ENCODE measurements at regions not wholly inside any gene's neighbourhood (a gene's known extent, or its start where the extent isn't known, plus 50 kb on each side); places are given as distances from the start of the nearest gene placed in this dataset.

DNA sequence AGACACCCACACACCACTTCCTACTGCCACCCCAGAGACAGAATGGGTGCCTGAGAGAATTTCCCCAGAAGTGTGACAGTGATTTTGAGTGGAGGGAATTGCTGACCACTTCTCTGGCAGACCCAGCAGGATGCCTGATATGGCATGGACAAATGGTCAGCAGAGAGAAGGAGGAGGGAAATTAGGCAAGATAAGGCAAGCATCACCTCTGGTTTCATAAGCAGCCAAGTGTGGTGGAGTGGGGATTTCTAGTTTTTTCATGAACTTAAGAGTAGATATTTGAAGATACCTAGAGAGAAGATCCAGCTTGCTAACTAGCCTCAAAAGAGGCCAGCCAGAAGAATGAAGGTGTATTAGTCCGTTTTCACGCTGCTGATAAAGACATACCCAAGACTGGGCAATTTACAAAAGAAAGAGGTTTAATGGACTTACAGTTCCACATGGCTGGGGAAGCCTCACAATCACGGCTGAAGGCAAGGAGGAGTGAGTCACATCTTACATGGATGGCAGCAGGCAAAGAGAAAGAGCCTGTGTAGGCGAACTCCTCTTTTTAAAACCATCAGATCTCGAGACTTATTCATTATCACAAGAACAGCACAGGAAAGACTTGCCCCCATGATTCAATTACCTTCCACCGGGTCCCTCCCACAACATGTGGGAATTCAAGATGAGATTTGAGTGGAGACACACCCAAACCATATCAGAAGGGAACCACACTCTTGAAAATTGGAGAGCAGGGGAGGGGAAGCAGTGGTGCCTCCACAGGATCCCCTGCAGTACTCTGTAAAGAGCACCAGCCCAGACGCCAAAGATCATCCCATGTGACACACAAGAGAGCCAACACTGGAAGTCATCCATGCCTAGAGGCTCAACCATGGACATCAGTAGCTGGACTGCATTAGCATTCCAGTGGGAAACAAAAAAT is 64.2 kb downstream of the RBM43 start:
- DNase-seq, result no peak

DNA sequence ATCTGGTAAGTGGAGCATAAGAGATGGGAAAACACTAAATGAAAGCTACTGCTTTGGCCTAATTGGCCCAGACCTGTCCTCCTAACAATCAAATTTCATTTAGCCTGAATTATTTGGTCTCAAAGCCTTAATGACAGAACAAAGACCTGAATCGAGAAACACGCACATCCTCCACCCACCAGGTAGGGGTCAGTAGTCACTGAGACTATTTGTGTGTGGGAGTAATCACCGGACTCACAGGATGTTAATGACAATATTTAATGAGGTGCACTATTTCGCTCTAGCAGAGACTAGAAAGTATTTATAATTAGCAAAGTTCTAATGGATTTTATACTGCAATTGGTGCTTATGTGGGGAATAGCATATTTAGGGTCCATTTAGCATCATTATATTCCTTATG is 68.1 kb downstream of the RBM43 start:
- DNase-seq, result no peak

DNA sequence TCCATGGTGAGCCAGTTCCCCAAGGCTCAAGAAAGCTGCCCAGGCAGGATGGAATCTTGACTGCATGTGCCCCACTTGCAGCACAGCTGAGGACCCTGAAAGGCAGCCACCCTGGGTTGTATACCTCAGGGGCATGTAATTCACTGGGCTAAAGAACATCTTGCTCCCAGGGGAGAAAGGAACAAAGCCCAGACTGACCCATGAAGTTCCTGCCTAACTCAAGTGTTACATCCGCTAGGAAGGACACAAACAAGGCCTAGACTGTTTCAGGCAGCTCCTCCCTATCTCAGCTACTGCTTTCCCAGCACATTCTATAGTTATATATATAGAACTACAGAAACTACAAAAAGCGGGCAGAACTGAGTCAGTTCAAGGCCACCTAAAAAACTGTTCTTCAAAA is 69.0 kb downstream of the RBM43 start:
- no peak for DNase-seq

DNA sequence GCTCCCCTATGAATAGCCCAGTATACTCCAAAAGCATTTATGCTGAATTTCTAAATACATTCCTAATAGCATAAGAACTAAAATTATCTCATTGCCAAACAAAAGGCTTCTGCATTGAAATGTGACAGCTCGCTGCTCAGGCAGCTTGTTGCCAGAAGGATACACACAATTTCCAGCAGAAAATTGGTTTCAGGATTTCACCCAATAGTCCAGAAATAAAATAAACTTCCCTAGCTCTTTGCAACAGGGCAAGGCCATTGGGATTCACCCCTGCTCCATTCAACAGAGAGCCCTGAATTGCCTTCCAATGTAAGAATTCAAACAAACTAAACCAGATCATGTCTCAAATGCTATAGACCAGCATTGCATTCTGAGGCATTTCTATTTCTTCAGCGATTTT is 70.7 kb downstream of the RBM43 start:
- no peak for DNase-seq

GRCh38 chr2:151189125-151189524 is 72.5 kb downstream of the RBM43 start:
- DNase-seq, result no peak

DNA sequence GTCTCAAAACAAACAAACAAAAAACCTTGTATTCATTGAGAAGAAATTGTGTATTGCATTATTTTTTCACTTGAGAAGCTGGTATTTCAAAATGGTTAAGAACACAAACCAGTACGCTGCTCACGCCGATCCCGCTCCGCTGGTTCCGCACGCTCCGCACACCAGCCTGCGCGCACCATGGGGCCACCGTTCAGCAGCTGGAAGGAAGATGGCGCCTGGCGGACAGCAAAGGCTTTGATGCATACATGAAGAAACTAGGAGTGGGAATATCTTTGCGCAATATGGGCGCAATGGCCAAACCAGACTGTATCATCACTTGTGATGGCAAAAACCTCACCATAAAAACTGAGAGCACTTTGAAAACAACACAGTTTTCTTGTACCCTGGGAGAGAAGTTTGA is 75.7 kb downstream of the RBM43 start:
- DNase-seq, result no peak

- DNase-seq, result no peak
These were observed 78.5 kb downstream of the RBM43 start for GRCh38 chr2:151182899-151183809.

DNA sequence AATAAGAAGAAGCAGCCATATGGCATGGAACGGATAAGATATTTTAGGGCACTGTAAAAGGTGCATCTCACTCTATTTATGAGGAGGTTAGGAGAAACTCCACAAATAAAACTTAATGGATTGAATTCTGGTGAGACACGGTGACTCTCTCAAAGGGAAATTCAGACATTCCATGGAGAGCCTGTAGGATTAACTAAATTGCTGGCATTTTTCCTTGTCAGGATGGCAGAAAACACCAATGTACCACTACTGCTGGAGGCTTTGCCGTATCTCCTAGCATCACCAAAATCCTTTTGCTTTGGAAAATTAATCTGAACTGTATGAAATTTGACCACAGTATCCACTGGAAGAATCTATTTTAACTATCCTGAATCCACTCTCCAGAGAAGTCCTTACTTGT is 79.3 kb downstream of the RBM43 start:
- DNase-seq, result no peak

DNA sequence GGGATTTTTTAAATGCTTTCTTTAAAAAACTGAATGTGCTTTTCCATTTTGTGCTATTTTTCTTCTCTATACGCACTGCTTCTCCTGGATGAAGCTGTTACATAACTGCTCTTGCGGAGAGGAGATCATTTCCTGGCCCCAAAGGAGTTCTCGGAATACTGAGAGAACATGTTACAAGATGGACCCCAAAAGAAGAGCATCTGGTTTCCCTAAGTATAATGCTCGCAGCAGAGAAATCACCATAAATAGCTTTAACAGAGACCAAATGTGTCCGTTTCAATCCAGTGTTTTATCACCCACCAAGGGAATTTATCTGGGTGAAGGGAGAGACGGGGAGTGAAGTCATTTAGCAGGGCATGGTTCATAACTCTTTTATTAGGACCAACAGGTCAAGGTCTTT is 80.1 kb downstream of the RBM43 start:
- DNase-seq, result no peak

GRCh38 chr2:151180123-151180522 is 81.5 kb downstream of the RBM43 start:
- no peak for DNase-seq

DNA sequence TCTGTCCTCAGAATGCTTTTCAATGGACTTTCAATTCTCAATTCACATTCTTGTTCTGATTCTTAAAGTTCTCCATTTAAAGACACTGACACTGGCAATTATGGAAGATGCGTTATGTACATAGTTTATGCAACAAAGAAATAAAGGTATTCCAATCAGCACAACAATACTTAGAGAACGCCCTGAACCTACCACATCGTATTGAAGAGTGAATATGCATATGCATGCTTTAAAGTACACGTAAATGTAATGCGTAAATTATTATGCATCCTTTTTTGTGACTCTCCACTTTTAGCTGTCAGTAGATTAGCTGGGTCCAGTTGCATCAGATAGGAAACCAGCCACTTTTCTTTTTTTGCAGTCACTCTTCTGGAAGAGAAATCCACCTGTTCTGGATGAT is 83.5 kb downstream of the RBM43 start:
- DNase-seq, result no peak

DNA sequence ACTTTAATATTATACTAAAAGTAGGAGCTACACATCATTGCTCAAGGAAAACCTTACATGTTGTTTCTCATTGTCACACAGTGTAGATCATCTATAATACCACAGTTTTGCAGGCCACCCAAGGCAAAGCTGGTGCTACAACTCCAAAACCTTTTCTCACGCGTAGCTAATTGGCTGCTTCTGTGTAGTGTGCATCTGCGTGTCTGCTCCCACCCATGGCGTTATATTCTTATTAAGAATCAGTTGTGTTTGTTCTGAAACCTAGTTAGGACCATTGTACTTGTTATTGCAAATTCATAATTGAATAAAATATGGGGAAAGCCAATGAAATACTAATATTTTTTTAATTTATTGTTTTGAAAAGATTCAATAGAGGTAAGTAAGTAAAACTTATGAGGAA is 83.9 kb downstream of the RBM43 start:
- no peak for DNase-seq

GRCh38 chr2:151176661-151177060 is 85.0 kb downstream of the RBM43 start:
- DNase-seq, result no peak

DNA sequence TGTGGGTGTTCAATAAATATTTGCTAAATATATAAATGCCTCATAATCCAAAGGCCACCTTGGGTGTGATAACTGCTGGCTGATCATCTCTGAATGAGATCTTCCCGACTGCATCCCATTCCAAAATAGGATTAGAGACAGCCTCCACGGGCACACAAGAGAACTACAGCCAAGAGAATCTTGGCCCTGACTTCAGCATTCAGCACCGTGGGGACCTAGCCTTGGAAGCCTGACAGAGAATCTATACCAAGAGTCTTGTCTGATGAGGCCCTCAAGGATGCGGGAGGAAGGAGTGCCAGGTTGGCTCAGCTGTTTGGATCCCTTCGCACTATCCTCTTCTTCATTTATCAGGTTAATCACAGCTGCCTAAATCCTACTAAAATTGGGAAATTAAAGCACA is 85.8 kb downstream of the RBM43 start:
- no peak for DNase-seq

GRCh38 chr2:151174127-151174526 is 87.5 kb downstream of the RBM43 start:
- DNase-seq, result no peak

- no peak for DNase-seq
These were observed 90.5 kb downstream of the RBM43 start for GRCh38 chr2:151171186-151171585.

DNA sequence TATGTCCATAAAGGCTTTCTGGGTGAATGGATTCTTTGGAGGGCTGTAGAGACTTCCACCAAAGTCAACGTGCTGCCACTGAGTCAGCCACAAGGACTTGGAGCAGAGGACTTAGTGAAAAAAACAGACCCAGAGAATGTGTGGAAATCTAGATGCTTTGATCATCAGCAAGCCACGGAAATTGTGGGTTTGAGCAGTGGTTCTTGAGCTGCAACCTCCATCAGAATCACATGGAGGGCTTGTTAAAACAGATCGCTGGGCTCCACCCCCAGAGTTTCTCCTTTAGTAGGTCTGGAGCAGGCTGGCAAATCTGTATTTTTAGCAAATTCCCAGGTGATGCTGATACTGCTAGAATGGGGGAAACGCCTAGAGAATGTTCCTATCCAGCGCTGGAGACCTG is 95.3 kb downstream of the RBM43 start:
- DNase-seq, result no peak

DNA sequence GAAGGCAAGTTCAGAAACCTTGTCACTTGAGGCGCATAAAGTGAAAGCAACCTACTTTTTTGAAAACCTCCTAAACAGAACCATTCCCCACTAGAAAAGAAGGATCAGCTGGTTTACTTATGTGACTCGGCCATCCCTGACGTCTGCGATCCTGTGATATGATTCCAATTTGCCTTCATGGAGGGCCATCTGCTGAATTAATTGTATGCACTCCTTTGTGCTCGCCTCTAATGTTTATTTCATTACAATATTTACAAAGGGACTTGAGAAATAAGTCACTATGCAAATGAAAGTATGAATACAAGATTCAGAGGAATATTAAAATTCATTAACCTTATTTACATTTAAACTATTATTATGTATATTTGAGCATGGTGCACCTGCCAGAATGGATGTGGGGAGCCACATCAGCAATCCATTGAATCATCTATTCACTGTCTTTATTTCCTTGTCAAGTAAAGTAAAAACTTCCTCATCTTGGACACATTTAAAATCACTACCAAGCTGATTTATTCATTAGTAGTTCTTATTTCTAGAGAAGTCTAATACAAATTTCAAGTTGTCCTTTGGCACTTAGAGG is 96.5 kb downstream of the RBM43 start:
- no peak for DNase-seq

DNA sequence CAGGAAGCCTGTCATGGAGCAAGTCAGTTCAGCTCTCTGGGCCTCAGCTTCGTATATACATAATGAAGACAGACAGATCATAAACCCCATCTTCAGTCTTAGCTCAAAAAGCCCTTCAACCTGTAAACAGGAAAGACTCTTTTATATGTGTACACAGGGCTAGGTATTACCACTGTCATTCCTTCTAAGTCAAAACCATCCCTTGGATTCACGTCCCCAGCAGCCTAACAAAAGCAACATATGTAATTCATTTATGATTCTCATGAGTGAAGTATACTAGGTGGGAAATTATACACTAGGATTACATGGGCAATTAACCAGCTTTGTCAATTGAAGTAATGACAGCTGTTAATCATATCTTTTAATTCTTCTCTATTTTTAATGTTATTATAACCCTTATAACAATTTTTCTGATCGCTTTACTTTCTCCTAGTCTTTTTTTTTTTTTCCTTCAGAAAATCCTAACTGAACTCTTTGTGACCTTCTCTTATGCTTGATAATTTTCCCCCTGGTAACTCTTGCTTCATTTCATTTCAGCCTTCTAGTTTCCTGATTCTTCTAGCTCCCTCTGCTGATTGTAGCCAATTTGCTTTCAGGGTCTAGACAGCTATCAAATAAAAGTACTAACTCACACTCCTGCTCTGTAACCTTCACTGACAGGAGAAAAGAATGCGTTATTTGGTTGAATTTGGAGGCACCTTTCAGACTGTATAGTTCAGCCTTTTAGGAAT is 99.7 kb downstream of the RBM43 start:
- peak; percentile 63 for DNase-seq

- DNase-seq, result no peak
These were observed 102.5 kb downstream of the RBM43 start for GRCh38 chr2:151159109-151159662.

GRCh38 chr2:151157000-151157735 is 104.5 kb downstream of the RBM43 start:
- peak; percentile 13 for DNase-seq

DNA sequence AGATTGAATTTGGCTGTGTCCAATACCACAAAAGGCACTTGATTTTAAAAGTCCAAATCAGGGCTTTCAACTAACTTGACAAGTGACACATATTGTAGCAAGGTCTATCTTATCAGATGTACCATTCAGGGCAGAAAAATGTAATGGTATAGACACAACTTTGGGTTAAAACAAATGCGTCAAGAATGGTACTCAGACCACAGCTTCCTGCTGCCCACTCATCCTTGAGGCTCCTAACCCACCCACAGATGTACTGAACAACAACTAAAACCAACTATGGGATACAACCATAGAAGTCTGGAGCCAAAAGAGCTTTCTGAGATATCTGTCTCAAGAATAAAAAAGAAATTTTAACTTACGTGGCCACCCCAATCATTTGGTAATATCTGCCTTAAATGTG is 105.2 kb downstream of the RBM43 start:
- DNase-seq, result peak; percentile 8
